Liver (tissue), 8 donors: ENCODE measurements at regions not wholly inside any gene's neighbourhood (a gene's known extent, or its start where the extent isn't known, plus 50 kb on each side); places are given as distances from the start of the nearest gene placed in this dataset.

Experiments
- DNase-seq: peaks from one replicate; pipeline ENCODE4 v3.0.0-alpha.2; 2017; ENCODE audit warnings: low spot score
- H3K27ac ChIP-seq, 2 donors: one replicate each; pipeline ENCODE4 v1.7.0; 2013; ENCODE audit warnings: inconsistent platforms in 2 of 2, low read length in 2 of 2, control low read depth in 1 of 2, low read depth in 1 of 2, mild to moderate bottlenecking in 1 of 2
- H3K27me3 ChIP-seq, 4 donors: one replicate each; pipeline versions ENCODE4 v1.6.1 to v1.7.0; 2013; ENCODE audit warnings: low read length in 3 of 4, inconsistent platforms in 1 of 4, mild to moderate bottlenecking in 1 of 4, moderate library complexity in 1 of 4; ENCODE audit not compliant: control insufficient read depth in 4 of 4, insufficient read depth in 4 of 4
- H3K36me3 ChIP-seq, 4 donors: one replicate each; pipeline versions ENCODE4 v1.6.1 to v1.7.0; 2013; ENCODE audit warnings: low read length in 3 of 4, mild to moderate bottlenecking in 3 of 4, low read depth in 1 of 4, moderate library complexity in 1 of 4; ENCODE audit not compliant: control insufficient read depth in 4 of 4, insufficient read depth in 3 of 4
- H3K4me1 ChIP-seq, 4 donors: one replicate each; pipeline versions ENCODE4 v1.6.1 to v1.7.0; 2013; ENCODE audit warnings: low read length in 3 of 4, mild to moderate bottlenecking in 3 of 4, moderate library complexity in 1 of 4; ENCODE audit not compliant: control insufficient read depth in 4 of 4, insufficient read depth in 4 of 4
- H3K4me3 ChIP-seq, 3 donors: one replicate each; pipeline versions ENCODE4 v1.6.1 to v1.7.0; 2013; ENCODE audit warnings: low read length in 3 of 3, control low read depth in 1 of 3, low read depth in 1 of 3, mild to moderate bottlenecking in 1 of 3
- H3K9ac ChIP-seq, 2 donors: one replicate each; pipeline ENCODE4 v1.7.0; 2013; ENCODE audit warnings: low read length in 2 of 2, mild to moderate bottlenecking in 2 of 2, moderate library complexity in 2 of 2, control low read depth in 1 of 2, low read depth in 1 of 2
- H3K9me3 ChIP-seq, 4 donors: one replicate each; pipeline versions ENCODE4 v1.6.1 to v1.7.0; 2013; ENCODE audit warnings: low read length in 3 of 4; ENCODE audit not compliant: control insufficient read depth in 4 of 4
- ATF3 ChIP-seq: IDR thresholded peaks from 2 replicates; pipeline ENCODE4 v1.6.1; 2016; ENCODE audit warnings: antibody characterized with exemption
- EGR1 ChIP-seq, 2 donors: IDR thresholded peaks; 2 replicates each; pipeline ENCODE4 v1.6.1; 2016 to 2018; ENCODE audit warnings: antibody characterized with exemption in 2 of 2, low read depth in 2 of 2
- FOXA1 ChIP-seq: IDR thresholded peaks from 2 replicates; pipeline ENCODE4 v1.6.1; 2016; ENCODE audit warnings: antibody characterized with exemption
- FOXA2 ChIP-seq: IDR thresholded peaks from 2 replicates; pipeline ENCODE4 v1.6.1; 2016; ENCODE audit warnings: antibody characterized with exemption
- GABPA ChIP-seq, 2 donors: IDR thresholded peaks in 1 of 2; conservative IDR thresholded peaks in 1 of 2; 2 replicates each; pipeline ENCODE4 v1.6.1; 2016; ENCODE audit warnings: antibody characterized with exemption in 2 of 2, mild to moderate bottlenecking in 1 of 2, moderate library complexity in 1 of 2
- HNF4A ChIP-seq, 2 donors: conservative IDR thresholded peaks; 2 replicates each; pipeline ENCODE4 v1.6.1; 2016; ENCODE audit warnings: antibody characterized with exemption in 2 of 2, mild to moderate bottlenecking in 2 of 2
- HNF4G ChIP-seq: IDR thresholded peaks from 2 replicates; pipeline ENCODE4 v1.6.1; 2016; ENCODE audit warnings: antibody characterized with exemption
- JUND ChIP-seq, 2 donors: IDR thresholded peaks; 2 replicates each; pipeline ENCODE4 v1.6.1; 2016; ENCODE audit warnings: antibody characterized with exemption in 2 of 2
- NR2F2 ChIP-seq: IDR thresholded peaks from 2 replicates; pipeline ENCODE4 v1.6.1; 2016; ENCODE audit warnings: antibody characterized with exemption
- RAD21 ChIP-seq, 2 donors: IDR thresholded peaks; 2 replicates each; pipeline ENCODE4 v1.6.1; 2016; ENCODE audit warnings: antibody characterized with exemption in 2 of 2, mild to moderate bottlenecking in 2 of 2
- REST ChIP-seq: IDR thresholded peaks from 2 replicates; pipeline ENCODE4 v1.6.1; 2016; ENCODE audit warnings: antibody characterized with exemption, mild to moderate bottlenecking
- RXRA ChIP-seq, 2 donors: IDR thresholded peaks; 2 replicates each; pipeline ENCODE4 v1.6.1; 2017 to 2018; ENCODE audit warnings: antibody characterized with exemption in 2 of 2, mild to moderate bottlenecking in 1 of 2
- SP1 ChIP-seq: IDR thresholded peaks from 2 replicates; pipeline ENCODE4 v1.6.1; 2018; ENCODE audit warnings: antibody characterized with exemption, mild to moderate bottlenecking
- TAF1 ChIP-seq: conservative IDR thresholded peaks from 2 replicates; pipeline ENCODE4 v1.6.1; 2016; ENCODE audit warnings: antibody characterized with exemption, mild to moderate bottlenecking
- YY1 ChIP-seq: IDR thresholded peaks from 2 replicates; pipeline ENCODE4 v1.6.1; 2016; ENCODE audit warnings: antibody characterized with exemption, mild to moderate bottlenecking
- ZBTB33 ChIP-seq: IDR thresholded peaks from 2 replicates; pipeline ENCODE4 v1.6.1; 2016; ENCODE audit warnings: antibody characterized with exemption
- WGBS: extraction: QIAGEN DNeasy Blood & Tissue Kit; methylation state at CpG from one replicate; pipeline ENCODE4 v1.1.7; 2013; 5-methylcytosine and 5-hydroxymethylcytosine counted together
- TF ChIP-seq, protein P1 (sequence below): fragments of 150-350 bp; IDR thresholded peaks from 2 replicates; pipeline ENCODE4 v1.5.1; 2017; ENCODE audit warnings: improper control_type of control experiment, low read depth, low read length; ENCODE audit not compliant: missing input control
- TF ChIP-seq, protein P2 (sequence below): IDR thresholded peaks from 2 replicates; pipeline ENCODE4 v1.6.1; 2016; ENCODE audit warnings: antibody characterized with exemption
- donor health status: healthy.
- donor health status: healthy.
- donor health status: healthy.
- donor health status: healthy.
- donor health status: healthy.

DNA sequence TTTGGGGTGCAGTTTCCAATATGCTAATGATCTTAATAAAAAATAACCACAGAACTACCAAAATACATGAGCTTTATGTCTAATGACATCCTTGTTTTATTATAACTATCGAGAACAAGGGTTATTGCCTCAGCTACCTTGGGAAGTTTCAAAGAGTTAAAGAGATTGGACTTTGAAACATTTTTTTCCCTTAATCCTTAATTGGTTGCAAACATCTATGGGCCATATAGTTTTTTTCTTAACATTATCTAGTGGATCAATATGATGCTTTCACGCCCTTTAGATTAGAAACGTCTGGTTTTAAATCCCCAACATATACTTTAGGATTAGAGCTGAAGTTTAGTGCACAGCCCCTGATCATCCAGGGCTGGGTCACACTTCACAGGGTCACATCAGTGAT lies 219.2 kb upstream of the SGO1 start:
- Histone ChIP-seq H3K27ac (no peak overlapping the region), H3K27me3 (no peaks in the 10 kb centered on the region), H3K9me3 (no peaks in the 10 kb centered on the region), H3K4me3 (no peak overlapping the region), H3K36me3 (peaks cover 0 to 3% (median 0%) of the 10 kb centered on the region in 4 donors), H3K9ac (no peak overlapping the region), H3K4me1 (no peaks in the 10 kb centered on the region)
- no peak for DNase-seq
- no peak for TF ChIP-seq FOXA2
- no peak for TF ChIP-seq RAD21 (IDR thresholded peaks at IDR 0.05)
- no peak for TF ChIP-seq HNF4A (conservative IDR thresholded peaks at IDR 0.05)
- no peak for TF ChIP-seq HNF4G
- no peak for TF ChIP-seq EGR1 (IDR thresholded peaks at IDR 0.05; ENCODE audit: low read depth in 2 of 2)
- no peak for TF ChIP-seq NR2F2
- TF ChIP-seq, protein P1, sequence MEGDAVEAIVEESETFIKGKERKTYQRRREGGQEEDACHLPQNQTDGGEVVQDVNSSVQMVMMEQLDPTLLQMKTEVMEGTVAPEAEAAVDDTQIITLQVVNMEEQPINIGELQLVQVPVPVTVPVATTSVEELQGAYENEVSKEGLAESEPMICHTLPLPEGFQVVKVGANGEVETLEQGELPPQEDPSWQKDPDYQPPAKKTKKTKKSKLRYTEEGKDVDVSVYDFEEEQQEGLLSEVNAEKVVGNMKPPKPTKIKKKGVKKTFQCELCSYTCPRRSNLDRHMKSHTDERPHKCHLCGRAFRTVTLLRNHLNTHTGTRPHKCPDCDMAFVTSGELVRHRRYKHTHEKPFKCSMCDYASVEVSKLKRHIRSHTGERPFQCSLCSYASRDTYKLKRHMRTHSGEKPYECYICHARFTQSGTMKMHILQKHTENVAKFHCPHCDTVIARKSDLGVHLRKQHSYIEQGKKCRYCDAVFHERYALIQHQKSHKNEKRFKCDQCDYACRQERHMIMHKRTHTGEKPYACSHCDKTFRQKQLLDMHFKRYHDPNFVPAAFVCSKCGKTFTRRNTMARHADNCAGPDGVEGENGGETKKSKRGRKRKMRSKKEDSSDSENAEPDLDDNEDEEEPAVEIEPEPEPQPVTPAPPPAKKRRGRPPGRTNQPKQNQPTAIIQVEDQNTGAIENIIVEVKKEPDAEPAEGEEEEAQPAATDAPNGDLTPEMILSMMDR: no peak
- TF ChIP-seq SP1: no peak
- TF ChIP-seq ZBTB33: no peak
- no peak for TF ChIP-seq RXRA (IDR thresholded peaks at IDR 0.05)
- TF ChIP-seq, protein P2, sequence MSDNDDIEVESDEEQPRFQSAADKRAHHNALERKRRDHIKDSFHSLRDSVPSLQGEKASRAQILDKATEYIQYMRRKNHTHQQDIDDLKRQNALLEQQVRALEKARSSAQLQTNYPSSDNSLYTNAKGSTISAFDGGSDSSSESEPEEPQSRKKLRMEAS: no peak
- TF ChIP-seq FOXA1: no peak
- no peak for TF ChIP-seq ATF3
- TF ChIP-seq JUND (IDR thresholded peaks at IDR 0.05): no peak
- TF ChIP-seq YY1: no peak
- TF ChIP-seq TAF1: no peak
- no peak for TF ChIP-seq GABPA (IDR thresholded peaks at IDR 0.05 in 1 of 2, conservative IDR thresholded peaks at IDR 0.05 in 1 of 2)
- TF ChIP-seq REST: no peak
- 81% methylated on average over 3 of the region's 3 CpGs for WGBS

- Histone ChIP-seq H3K4me1 (no peaks in the 10 kb centered on the region), H3K36me3 (peaks cover 0 to 3% (median 0%) of the 10 kb centered on the region in 4 donors), H3K27me3 (no peaks in the 10 kb centered on the region), H3K4me3 (no peak overlapping the region), H3K9ac (no peak overlapping the region), H3K27ac (no peak overlapping the region), H3K9me3 (no peaks in the 10 kb centered on the region)
- no peak for TF ChIP-seq TAF1
- TF ChIP-seq FOXA2: no peak
- no peak for TF ChIP-seq FOXA1
- no peak for TF ChIP-seq GABPA (IDR thresholded peaks at IDR 0.05 in 1 of 2, conservative IDR thresholded peaks at IDR 0.05 in 1 of 2)
- TF ChIP-seq JUND (IDR thresholded peaks at IDR 0.05): no peak
- no peak for TF ChIP-seq HNF4G
- TF ChIP-seq YY1: no peak
- no peak for TF ChIP-seq ZBTB33
- TF ChIP-seq SP1: no peak
- DNase-seq: no peak
These were observed 218.7 kb upstream of the SGO1 start for GRCh38 chr3:20404741-20405100.
